Activated CD4-positive, alpha-beta T cell treated with anti-CD3 and anti-CD28 coated beads, Interleukin-2, amount 50 U/mL, for 48 hours (primary cell): ENCODE measurements at regions not wholly inside any gene's neighbourhood (a gene's known extent, or its start where the extent isn't known, plus 50 kb on each side); places are given as distances from the start of the nearest gene placed in this dataset.
"Not testable (repeated sequence)": the region's sequence is repeated elsewhere in the genome, so short reads cannot be mapped to it uniquely, and the experiment has no call there.

ENCODE experiments used
- DNase-seq, 2 experiments: peaks; one replicate each; pipeline ENCODE4 v3.0.0-alpha.2; 2020

DNA sequence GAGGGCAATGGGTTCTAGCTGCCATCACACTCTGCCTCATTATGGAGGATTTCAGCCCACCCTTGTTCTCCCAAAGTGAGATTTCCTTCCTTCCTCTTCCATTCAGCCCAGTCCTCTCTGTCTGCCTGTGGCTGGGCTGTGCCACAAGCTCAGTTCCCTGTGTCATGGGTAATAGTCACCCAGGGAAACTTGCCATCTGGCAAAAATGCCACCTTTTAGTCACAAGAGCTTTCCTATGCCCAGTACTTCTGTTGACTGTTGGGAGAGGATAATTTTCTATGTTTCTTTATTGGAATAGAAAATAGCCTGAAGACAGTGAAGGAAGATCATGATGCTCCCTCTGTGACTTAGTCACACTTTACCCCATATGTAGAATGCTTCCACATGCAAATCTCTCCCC, 71.4 kb downstream of the TLR4 start:
- DNase-seq: no peak

DNA sequence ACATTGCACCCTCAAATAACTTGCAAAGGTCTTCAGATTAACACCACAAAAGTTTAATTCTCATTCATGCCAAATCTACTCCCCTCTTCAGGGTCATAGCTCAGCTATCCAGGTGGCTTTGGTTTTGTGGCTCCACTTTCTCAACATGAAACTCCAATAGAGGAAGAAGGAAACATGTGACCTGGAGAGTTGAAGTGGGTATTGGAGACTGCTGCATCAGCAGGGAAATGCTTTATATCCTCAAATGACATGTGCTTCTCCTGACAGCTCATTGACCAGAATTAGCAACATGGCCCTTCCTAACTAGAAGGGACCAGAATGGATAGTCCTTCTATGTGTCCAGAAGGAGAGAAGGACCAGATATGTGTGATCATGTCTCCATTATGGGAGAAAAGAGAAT, 73.6 kb downstream of the TLR4 start:
- no peak for DNase-seq

DNA sequence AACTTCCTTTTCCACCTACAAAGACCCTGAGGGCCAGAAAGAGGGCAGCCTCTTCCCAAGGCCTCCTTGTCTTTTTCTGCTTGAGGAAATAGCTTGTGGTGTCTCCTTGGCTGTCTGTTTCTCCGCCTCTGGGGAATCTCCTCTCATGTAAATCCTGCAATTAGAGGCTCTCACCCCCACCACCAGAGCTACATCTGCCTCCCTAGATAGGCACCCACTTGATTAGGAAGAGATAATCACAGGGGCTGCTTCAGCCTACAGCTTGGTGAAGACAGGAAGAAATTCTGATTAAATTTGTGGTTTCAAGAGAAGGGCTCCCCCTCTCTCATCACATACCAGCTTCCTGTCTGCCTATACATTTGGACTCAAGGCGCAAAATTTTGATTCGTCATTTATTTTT, 75.6 kb downstream of the TLR4 start:
- no peak for DNase-seq

DNA sequence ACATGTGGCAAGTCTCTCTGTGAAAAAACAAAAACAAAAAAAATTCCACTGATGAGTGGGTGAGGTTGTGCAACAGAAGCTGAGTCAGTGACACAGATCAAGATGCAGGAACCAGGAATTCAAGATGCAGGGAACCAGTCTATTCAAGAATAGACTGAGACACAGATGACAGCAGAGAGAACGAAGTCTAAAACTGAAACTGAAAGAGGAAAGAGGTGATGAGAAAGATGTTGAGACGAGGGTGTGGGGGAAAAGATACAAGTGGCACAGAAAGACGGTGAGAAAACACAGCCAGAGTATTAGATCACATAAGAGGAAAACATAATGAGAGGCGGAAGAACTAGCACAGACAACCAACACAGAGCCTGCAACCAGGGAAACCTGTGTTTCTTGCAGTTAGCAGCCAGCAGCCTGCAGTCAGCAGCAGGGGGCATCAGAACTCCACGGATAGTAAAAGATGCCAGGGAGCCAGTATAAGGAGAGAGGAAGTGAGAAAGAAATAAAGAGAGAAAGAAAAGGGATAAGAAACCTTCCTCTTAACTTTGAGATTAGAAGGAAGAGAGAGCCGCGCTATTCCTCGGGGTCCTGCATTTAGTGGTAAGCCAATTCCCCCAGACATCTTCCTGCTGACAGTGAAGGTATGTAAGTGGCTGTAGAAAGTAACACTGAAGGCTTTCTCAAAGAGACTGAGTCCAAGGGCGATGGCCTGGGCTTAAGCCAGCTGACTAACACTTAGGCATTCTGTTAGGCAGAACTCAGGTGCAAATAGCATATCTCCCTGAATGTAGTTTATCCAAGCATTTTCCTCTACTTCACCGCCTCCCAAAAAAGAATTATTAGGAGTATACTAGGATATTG, 79.0 kb downstream of the TLR4 start:
- DNase-seq: peak; percentile 46 to 56

DNA sequence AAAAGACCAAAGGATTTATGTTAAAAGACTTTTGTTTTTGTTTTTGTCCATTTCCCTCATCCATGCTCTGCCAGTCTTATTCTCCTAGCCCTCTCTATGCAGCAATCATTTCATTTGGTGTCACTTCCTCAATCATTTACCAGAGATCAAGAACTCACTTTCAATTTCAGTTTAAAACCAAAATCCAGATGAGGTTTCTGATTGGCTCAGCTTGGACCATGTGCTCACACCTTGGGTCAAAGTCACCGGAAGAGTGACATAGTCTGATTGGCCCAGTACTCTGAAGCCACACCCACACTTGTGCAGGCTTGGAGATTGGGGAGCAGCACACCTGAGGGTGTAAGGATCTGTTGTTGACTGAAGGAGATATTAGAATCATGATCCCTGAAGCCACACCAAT, 79.6 kb downstream of the TLR4 start:
- DNase-seq: peak; percentile 5 to 9

DNA sequence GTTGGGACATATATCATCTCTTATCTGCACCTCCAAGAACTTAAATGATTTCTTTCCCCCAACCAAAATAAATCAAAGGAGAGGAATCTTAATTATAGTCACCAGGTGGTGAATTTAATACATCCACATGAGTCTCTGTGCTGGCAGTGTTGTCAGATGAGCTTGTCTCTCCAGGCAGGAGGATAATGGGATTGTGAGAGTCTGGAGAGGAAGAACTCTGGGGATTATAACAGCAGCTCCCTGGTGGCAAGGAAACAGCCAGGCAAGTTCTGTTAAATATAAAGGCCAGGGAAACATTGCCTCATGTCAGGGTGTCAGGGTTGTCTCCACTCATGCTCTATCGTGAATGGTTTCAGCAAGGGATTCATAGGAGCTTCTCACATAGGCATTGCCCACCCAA, 80.8 kb downstream of the TLR4 start:
- no peak for DNase-seq

DNA sequence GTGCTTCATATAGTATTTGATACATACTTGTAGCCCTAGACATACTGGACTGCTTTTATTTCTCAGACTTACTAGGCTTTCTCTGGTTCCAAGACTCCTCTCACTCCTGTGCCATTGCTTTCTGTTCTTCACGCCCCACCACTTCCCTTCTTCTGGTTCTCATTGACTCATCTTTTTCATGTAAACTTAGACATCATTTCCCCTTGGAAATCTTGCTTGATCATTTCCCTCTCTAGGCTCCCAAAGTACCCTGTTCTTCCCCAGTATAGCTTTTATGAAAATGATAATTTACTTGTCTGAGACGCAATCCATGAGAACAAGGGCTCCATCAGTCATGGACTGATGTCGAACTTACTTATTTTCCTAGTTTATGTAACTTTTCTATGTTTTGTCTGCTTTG, 83.5 kb downstream of the TLR4 start:
- no peak for DNase-seq

DNA sequence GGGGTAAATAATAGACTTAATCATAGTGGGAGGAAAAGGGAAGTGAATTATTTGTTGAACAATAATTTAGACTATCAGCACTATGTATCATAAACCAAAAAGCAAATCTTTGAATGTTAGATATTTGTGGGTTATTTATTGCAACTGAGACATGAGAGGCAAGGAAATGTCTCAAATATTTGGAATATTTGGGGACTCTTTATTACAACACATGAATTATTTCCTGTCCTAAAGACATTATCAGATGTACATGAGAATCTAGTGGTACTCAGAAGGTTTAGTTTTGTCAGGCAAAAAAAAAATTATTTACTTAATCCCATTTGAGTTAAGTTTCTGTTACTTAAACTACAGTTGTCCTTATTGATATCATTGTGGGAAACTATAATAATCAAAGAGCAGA, 91.1 kb downstream of the TLR4 start:
- no peak for DNase-seq

DNA sequence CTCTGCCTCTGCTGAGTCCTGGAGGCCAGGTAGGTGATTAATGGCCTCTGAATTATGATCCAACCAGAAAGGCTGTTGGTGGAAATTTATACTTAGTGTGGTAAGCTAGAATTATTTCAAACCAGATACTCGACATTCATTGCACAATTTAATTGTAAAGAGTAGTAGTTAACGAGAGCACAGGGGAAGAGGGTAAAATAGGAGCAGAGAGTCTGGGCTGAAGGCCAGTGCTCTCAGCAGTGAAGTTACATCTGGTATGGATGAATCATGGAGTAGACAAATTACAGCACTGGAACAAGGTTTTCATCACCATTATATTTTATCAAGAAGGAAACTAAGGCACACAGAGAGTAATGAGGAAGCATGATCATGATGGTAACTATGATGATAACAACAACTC, 92.5 kb downstream of the TLR4 start:
- DNase-seq: no peak

DNA sequence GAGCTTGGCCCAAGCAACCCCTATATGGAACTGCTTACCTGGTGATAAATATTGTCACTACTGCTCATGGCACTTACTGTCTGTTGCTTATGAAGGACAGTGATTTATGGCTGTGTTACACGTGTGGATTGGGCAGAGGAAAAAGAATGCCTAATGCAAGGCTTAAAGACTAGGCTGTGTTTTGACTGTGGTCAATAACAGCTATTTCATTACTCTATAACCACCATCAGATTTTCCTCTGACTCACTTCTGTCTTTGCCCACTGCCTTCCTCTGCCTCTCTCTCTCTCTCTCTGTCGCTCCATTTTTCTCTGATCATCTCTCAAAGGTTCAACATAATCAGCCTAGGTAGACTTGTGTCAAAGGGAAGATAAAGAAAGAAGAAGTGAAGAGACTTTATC, 96.2 kb downstream of the TLR4 start:
- no peak for DNase-seq

DNA sequence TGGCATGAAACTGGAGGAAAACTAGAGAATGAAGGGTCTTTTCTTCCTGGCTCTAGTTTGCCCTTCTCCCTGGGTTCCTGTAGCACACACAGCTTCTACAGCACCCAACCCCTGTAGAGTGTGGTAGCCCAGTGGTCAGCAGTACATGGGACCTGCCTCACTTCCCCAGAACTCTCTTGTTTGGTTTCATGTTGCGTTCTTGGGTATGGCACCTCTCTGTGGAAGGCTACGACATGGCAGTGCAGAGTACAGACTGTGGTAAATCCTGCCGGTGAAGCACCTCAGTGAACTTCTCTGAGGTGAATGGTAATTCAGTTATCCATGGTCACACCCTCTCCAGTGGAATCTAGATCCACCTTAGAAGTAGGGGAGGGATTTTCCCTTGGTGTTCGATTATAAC, 105.5 kb downstream of the TLR4 start:
- no peak for DNase-seq

DNA sequence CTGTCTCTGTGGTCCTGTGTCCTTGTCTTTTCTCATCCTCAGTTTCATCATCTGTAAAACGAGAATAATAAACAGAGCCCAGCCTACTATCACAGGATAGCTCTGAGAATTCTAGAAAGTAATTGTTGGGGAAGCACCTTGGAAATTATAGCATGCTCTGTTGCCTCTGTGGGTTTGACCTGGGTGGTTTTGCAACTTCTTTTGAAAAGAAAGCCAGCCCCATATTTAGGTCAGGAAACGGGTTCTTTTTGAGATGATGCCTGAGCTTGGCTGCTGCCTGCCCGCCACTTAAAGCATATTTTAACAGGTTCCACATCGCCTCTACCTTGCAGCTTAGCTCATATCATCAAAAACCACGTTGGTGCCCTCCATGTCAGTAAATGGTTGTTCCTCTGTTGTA, 111.1 kb downstream of the TLR4 start:
- no peak for DNase-seq

DNA sequence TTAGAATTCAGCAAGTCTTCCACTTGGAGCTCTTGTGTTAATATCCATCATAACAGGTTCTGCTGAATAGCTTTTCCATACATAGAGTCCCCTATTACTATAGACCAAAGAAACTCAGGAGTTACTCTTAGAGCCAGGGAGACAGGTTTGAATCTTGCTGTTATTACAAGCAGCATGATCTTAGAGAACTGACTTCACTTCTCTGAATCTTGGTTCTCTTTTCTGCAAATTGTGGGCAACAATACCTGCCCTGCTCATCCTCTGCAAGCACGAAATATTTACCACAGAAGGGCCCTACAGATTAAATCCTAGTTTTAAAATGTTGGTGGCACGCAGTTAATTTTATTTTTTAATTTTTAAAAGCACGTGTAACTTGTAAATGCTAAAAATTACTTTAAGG, 111.7 kb downstream of the TLR4 start:
- DNase-seq: no peak

DNA sequence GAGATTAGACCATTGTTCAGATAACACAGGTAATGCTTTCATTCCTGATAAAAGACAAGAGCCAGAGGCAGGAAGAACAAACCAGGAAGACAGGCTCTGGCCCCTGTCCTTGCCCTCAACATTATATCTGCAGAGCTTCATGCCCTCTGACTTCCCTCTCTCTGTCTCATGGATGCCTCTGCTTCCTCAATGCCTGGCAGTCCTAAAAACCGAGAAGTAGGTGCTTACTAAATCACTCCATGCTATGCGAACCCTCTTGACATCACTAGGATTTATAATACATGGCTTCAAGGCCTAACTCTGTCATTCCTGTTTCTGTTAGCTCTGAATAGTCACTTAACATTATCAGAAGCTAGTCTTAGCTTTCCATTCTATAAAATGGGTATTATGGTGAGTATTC, 117.8 kb downstream of the TLR4 start:
- DNase-seq: no peak

DNA sequence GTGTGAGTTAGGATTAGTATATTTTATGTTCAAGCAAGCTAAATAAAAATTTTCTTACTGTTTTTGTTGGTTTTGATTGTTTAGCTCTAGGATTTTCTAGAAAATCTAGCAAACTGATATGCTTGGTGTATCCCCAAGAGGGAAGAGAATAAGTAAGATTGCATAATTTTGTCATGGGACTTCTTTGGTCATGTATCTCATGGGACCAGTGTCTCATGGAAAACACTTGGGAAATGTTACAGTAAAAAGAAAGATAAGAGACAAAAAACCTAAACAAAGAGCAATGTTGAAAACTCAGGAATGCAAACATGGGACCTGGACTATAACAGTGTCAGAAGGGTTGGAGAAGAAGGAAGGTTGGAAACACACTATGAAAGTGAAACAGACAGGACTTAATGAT, 119.4 kb downstream of the TLR4 start:
- no peak for DNase-seq

DNA sequence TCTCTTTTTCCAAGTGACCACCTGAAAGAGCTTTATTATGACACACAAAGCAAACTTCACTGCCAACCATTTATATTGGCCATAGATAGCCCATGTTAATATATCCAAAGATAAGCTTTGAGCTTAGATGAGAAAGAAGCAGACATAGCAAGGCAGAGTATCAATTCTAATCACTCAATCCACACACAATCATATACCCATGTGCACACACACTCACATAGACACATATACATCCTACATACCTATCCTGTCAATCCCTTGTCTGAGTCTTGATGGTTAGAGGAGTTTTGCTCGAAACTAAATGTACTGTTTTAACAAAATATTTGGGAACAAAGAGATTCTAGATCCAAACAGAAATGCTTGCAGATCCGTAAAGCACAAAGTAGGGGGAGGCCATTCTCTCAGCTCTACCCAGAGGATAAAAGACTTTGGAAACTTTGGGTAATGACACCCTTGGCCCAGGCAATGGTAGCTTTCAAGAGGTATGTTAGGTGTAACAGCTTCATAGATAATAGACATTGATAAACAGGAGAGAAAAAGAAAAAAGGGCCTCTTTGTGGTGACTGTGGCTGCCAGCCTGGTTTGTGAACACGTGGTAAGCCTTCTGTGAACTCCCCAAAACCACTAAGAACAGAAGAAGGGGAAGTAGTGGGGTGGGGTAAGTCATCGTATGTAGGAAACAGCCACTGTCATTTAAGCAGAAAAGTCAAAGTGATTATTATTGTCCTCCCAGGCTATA, 121.6 kb downstream of the TLR4 start:
- peak; percentile 21 to 40 for DNase-seq

DNA sequence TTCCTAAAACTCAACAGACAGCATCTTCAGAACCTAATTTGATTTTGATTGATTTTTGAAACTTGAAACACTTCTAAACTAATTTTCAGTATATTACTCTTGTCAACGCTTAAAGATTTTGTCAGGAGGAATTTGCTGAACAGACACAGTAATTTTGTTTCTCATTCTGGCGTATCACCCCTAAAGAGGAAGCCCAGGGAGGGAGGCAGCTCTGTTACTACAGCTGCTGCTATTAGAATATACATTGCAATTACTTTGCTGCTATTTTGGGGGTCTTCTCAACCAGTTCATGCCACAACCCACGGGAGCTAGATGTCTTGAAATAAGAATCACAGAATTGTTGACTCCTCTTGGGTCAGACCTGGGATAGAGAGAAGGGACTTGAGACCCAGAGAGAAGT, 122.6 kb downstream of the TLR4 start:
- no peak for DNase-seq

DNA sequence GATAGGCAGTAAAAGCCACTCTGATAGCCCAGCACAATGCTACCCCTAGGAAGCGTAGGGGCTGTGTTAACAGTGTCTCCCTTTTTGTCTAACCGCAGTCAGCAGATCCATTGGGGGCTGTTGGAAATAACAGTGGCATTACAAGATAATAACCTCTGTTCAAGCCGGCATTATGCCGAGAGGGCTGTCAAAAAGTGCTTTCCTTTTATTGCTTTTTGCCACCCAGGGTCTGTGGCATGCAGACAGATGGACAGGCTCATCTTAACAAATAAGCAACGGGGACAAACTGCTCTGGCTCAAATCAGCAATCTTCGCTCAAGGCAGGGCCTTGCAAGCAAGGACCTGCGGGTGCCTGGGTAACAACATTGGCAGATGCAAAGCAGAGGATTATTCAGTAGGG, 123.3 kb downstream of the TLR4 start:
- DNase-seq: no peak

DNA sequence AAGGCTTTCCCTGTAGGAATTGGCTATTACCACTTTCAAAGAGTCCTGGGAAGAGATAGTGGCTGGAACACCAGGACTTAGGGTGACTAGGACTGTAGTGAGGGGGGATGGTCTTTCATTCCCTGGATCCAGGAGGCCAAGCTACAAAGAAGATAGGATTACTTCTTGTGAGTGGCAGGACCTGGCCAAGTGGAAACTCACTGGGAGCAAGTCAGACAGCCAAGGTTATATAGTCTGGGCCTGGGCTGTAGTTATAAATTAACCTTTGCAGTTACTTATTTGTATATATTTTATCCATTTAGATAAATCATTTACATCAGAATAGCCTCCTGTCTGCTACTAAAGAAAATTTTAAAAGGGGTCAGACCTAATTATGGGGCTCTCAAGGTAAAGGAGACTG, 124.3 kb downstream of the TLR4 start:
- DNase-seq: no peak

DNA sequence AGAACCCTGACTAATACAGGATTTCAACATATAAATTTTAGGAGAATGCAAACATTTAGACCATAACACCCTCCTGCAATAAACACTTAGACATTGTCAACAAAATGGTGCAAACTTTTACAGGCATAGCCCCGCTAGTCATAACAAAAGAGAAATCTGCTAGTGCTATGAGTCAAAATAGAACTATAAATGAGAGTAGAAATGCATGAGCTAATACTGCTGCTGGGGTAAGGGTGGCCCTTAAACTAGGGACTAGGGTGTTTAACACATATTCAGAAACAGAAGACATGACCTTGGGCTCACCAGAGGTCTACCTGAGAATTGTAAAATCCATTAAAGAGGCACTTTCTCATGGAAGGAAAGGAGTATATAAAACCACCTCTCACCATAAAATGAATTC, 131.6 kb downstream of the TLR4 start:
- DNase-seq: no peak

DNA sequence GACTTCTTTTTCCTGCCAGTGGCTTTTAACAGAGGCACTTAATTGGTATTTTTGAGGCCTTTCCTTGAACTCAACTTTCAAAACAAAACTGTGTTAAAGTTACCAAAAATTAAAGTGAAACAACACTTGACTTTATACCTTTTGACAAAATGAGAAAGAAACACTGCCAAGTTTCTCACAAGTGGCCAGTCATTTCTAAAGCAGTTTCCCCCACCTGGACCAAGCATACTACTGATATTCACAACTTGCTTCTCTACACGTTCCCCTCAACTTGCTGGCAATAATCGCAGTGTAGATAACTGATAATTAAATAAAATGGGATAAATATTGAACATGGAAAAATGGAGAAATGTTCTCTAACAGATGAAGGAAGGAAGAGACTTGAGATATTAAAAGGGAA, 135.7 kb downstream of the TLR4 start:
- no peak for DNase-seq

DNA sequence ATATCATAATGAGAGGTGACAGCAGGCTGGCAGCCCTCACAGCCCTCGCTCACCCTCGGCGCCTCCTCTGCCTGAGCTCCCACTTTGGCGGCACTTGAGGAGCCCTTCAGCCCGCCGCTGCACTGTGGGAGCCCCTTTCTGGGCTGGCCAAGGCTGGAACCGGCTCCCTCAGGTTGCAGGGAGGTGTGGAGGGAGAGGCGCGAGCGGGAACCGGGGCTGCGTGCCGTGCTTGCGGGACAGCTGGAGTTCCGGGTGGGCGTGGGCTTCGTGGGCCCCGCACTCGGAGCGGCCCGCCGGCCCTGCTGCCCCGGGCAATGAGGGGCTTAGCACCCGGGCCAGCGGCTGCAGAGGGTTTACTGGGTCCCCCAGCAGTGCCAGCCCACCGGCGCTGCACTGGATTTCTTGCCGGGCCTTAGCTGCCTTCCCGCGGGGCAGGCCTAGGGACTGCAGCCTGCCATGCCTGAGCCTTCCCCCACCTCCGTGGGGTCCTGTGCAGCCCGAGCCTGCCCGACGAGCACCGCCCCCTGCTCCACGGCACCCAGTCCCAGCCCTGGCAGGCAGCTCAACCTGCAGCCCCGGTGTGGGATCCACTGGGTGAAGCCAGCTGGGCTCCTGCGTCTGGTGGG, 147.7 kb downstream of the TLR4 start:
- DNase-seq: not testable (repeated sequence)

DNA sequence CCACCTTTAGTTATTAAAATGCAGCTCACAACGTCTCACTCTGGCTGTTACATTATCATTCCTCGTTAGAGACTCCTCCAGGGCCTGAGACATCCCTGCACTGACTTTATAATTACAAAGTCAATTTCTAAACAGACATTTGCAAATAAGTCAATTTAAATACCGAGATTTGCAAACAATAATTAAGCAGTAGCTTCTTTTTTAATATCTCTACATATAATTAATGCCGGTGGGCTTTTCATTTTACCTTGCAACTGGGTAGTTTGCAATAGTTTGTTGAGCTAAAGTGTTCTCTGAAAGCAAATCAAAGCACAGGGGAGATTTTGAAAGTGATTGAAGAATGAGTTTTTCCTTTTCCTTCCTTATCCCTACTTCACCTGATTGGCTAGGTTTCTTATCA, 154.4 kb downstream of the TLR4 start:
- DNase-seq: no peak

DNA sequence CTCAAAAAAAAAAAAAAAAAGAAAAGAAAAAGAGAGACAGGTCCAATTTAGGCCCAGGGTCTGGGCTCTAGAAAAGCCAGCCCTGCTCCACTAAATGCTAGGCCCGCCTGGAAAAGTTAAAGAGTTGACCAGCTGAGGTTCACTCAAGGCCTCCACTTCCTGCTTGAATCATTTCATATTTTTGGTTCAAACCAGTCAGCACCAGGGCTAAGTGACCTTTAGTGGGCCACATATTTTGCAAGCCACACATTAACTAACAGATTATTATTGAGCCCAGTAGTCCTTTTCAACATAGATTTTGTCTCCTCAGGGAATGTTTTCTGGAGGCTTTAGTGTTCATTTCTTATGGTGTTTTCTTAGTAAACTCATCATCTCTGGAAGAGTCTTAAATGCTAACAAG, 156.6 kb downstream of the TLR4 start:
- no peak for DNase-seq
